ENCODE measurements at regions not wholly inside any gene's neighbourhood (a gene's known extent, or its start where the extent isn't known, plus 50 kb on each side); places are given as distances from the start of the nearest gene placed in this dataset.

DNA sequence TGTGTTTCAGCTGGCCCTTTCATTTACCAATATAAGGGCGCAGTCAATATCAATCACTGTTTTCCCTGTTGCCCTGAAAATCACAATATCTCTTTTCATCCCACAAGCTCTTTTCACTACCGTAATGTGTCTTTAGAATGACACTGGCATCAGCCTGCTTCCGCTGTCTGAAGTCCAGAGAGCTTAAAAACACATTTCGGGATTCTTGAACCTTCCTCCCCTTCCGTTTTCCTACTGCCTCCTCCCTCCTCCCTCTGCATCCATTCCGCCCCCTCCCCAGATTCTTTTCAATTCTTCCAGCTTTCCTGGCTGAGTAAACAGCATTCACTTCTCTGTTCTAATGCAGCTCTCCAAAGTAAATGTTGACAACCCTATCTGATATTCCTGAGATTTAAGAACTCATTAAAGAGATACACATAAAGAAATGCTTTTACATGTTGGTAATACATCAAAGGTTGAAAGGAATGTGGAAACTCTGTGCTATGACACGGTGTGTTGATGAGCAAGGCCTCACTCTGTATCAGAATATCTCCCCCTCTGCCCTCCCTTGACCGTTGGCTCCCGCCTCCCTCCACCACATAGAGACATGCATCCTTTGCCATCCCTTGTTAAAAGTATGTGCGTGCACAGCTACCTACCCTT, 83.5 kb upstream of the SPRY1 start:
- Histone ChIP-seq H3K4me1 (no peaks in the 10 kb centered on the region), H3K4me3 (no peak overlapping the region), H3K9me3 (no peaks in the 10 kb centered on the region), H3K36me3 (peaks cover 0 to 8% (median 0%) of the 10 kb centered on the region in 3 donors), H3K27me3 (no peaks in the 10 kb centered on the region), H3K27ac (no peak overlapping the region)
- intact Hi-C loops (cut with DNase I), result no loop called here
- no peak for DNase-seq
- 89 to 91% methylated on average over 10 of the region's 10 CpGs for WGBS, 2 donors
- no peak for TF ChIP-seq POLR2A (IDR thresholded peaks at IDR 0.05)
- TF ChIP-seq, protein P1, sequence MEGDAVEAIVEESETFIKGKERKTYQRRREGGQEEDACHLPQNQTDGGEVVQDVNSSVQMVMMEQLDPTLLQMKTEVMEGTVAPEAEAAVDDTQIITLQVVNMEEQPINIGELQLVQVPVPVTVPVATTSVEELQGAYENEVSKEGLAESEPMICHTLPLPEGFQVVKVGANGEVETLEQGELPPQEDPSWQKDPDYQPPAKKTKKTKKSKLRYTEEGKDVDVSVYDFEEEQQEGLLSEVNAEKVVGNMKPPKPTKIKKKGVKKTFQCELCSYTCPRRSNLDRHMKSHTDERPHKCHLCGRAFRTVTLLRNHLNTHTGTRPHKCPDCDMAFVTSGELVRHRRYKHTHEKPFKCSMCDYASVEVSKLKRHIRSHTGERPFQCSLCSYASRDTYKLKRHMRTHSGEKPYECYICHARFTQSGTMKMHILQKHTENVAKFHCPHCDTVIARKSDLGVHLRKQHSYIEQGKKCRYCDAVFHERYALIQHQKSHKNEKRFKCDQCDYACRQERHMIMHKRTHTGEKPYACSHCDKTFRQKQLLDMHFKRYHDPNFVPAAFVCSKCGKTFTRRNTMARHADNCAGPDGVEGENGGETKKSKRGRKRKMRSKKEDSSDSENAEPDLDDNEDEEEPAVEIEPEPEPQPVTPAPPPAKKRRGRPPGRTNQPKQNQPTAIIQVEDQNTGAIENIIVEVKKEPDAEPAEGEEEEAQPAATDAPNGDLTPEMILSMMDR (IDR thresholded peaks at IDR 0.05), result no peak

DNA sequence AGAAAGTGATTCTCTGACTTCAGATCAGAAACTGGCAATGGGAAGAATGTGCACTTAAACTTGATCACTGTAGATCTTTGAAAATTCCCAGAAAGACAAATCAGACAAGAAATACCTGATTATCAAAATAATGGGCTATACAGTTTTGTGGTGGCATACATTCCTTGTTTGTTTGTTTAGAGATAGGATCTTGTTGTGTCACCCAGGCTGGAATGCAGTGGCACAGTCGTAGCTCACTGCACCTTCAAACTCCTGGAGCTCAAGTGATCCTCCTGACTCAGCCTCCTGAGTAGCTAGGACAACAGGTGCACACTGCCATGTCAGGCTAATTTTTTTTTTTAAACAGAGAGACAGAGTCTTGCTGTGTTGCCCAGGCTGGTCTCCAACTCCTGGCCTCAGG, 81.0 kb upstream of the SPRY1 start:
- TF ChIP-seq, protein P1 (IDR thresholded peaks at IDR 0.05), result no peak
- no peak for TF ChIP-seq POLR2A (IDR thresholded peaks at IDR 0.05)
- Histone ChIP-seq H3K36me3 (peaks cover 0 to 8% (median 0%) of the 10 kb centered on the region in 3 donors), H3K4me3 (no peak overlapping the region), H3K27ac (no peak overlapping the region), H3K4me1 (no peaks in the 10 kb centered on the region), H3K9me3 (no peaks in the 10 kb centered on the region), H3K27me3 (no peaks in the 10 kb centered on the region)
- intact Hi-C loops (cut with DNase I), result no loop called here
- 69 to 78% methylated on average over 1 of the region's 1 CpG for WGBS, 2 donors
- no peak for DNase-seq

DNA sequence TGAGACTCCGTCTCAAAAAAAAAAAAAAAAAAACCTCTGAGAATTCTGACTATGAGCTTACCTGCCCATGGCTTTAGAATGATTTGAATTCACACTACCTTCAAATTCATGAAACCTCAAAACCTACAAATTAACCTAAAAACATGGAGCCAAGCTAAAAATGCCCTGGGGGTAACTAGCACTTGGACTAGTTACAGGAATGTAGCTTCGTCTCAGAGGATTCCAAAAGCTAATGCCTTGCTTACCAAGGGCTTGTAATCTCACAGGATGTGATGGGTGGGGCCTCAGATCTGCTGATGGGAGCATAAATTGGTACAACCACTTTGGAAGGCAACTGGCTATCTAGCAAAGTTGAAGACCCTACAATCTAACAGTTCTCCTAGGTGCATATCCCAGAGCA, 79.4 kb upstream of the SPRY1 start:
- DNase-seq, result no peak
- no peak for TF ChIP-seq POLR2A (IDR thresholded peaks at IDR 0.05)
- TF ChIP-seq, protein P1 (IDR thresholded peaks at IDR 0.05), result no peak
- 62 to 90% methylated on average over 2 of the region's 2 CpGs for WGBS, 2 donors
- Histone ChIP-seq H3K9me3 (peaks cover 0 to 10% (median 5%) of the 10 kb centered on the region in 3 donors), H3K27ac (no peak overlapping the region), H3K4me1 (no peaks in the 10 kb centered on the region), H3K36me3 (peaks cover 0 to 8% (median 0%) of the 10 kb centered on the region in 3 donors), H3K27me3 (no peaks in the 10 kb centered on the region), H3K4me3 (no peak overlapping the region)
- intact Hi-C loops (cut with DNase I), result no loop called here

DNA sequence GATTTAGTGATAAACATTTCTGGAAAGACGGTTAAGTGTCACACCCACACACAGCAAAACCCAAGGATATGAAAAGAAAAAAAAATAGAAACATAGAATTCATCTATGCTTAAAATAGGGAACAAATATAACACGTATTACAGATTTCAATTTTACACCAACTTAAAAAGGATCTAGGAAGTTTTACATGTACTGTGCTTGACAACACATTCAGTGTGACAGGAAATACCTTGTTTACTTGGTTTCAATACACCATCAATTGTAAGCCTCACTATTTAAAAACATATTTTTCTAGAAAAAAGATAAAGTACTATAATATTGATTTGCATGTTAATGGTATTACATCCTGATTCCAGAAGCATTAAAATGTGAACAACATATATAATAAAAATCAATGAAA, 77.0 kb upstream of the SPRY1 start:
- Histone ChIP-seq H3K4me3 (no peak overlapping the region), H3K9me3 (peaks cover 0 to 10% (median 10%) of the 10 kb centered on the region in 3 donors), H3K4me1 (no peaks in the 10 kb centered on the region), H3K27me3 (no peaks in the 10 kb centered on the region), H3K27ac (no peak overlapping the region), H3K36me3 (peaks cover 0 to 3% (median 0%) of the 10 kb centered on the region in 3 donors)
- intact Hi-C loops (cut with DNase I), result no loop called here
- DNase-seq, result no peak
- WGBS, 2 donors, result 60 to 90% methylated on average over 2 of the region's 2 CpGs
- TF ChIP-seq, protein P1 (IDR thresholded peaks at IDR 0.05), result no peak
- TF ChIP-seq POLR2A (IDR thresholded peaks at IDR 0.05), result no peak

DNA sequence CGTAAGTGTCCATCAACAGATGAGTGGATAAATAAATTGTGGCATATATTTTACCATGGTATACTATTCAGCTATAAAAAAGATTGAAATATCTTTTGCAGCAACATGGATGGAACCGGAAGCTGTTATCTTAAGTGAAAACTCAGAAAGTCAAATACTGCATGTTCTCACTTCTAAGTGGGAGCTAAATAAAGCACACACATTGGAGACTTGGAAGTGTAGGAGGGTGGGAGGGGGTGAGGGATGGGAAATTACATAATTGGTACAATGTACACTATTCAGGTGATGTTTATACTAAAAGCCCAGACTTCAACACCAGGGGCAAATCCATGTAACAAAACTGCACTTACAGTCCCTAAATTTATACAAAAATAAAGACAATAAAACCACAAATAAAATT, 72.6 kb upstream of the SPRY1 start:
- H3K27me3 ChIP-seq, result no peaks in the 10 kb centered on the region
- 92 to 95% methylated on average over 2 of the region's 2 CpGs for WGBS, 2 donors
- peaks cover 0 to 10% (median 10%) of the 10 kb centered on the region in 3 donors for H3K9me3 ChIP-seq
- no peak overlapping the region for H3K4me3 ChIP-seq
- no peaks in the 10 kb centered on the region for H3K36me3 ChIP-seq
- no peak overlapping the region for H3K27ac ChIP-seq
- intact Hi-C loops (cut with DNase I), result no loop called here
- no peak for TF ChIP-seq POLR2A (IDR thresholded peaks at IDR 0.05)
- TF ChIP-seq, protein P1 (IDR thresholded peaks at IDR 0.05), result no peak
- no peak for DNase-seq
- peaks cover 0 to 8% (median 0%) of the 10 kb centered on the region in 3 donors for H3K4me1 ChIP-seq
